Gastrocnemius medialis (tissue), 4 donors: ENCODE measurements at regions not wholly inside any gene's neighbourhood (a gene's known extent, or its start where the extent isn't known, plus 50 kb on each side); places are given as distances from the start of the nearest gene placed in this dataset.

Experiments used
- ATAC-seq, 2 donors: fragments of 150-250 bp; one replicate each; pipeline ENCODE4 v1.9.1; 2016
- DNase-seq, 2 donors: peaks; one replicate each; pipeline ENCODE4 v3.0.0-alpha.2; 2019
- H3K27ac ChIP-seq, 4 donors: fragments of 200-600 bp; sonication (generic); 1 replicate in 1 of 4; 2 replicates in 3 of 4; pipeline ENCODE4 v1.5.1; 2016 to 2018; ENCODE audit warnings: mild to moderate bottlenecking in 2 of 4, moderate library complexity in 1 of 4
- H3K27me3 ChIP-seq, 3 donors: fragments of 200-600 bp; sonication (generic) in 2 of 3; 1 replicate in 1 of 3; 2 replicates in 2 of 3; pipeline versions ENCODE4 v1.5.1 to v1.6.0; 2016 to 2019; ENCODE audit warnings: mild to moderate bottlenecking in 1 of 3, moderate library complexity in 1 of 3
- H3K36me3 ChIP-seq, 2 donors: fragments of 200-600 bp; sonication (generic) in 1 of 2; one replicate each; pipeline ENCODE4 v1.5.1; 2017 to 2018
- H3K4me1 ChIP-seq, 2 donors: fragments of 200-600 bp; sonication (generic) in 1 of 2; one replicate each; pipeline ENCODE4 v1.5.1; 2016 to 2017; ENCODE audit warnings: mild to moderate bottlenecking in 2 of 2
- H3K4me3 ChIP-seq, 4 donors: fragments of 200-600 bp; sonication (generic) in 3 of 4; 1 replicate in 1 of 4; 2 replicates in 3 of 4; pipeline ENCODE4 v1.5.1; 2016 to 2019; ENCODE audit warnings: mild to moderate bottlenecking in 2 of 4
- H3K9me3 ChIP-seq, 3 donors: fragments of 200-600 bp; sonication (generic) in 2 of 3; 1 replicate in 1 of 3; 2 replicates in 2 of 3; pipeline ENCODE4 v1.5.1; 2016 to 2019
- POLR2A ChIP-seq, 2 donors: fragments of 450-650 bp; IDR thresholded peaks; one replicate each; pipeline ENCODE4 v1.6.1; 2017; ENCODE audit warnings: antibody characterized with exemption in 2 of 2, mild to moderate bottlenecking in 2 of 2, moderate library complexity in 2 of 2
- in situ Hi-C, 4 donors: fragments of 200-750 bp; cut with MboI; loops; one replicate each; pipeline versions ENCODE4 v1.15.0 to v1.8.0; 2017; ENCODE audit warnings: low sequenced_read_pairs in 4 of 4
- intact Hi-C: fragments of 100-400 bp; cut with DNase I; formaldehyde crosslinking; loops from one replicate; pipeline ENCODE4 v1.15.1; 2023; ENCODE audit warnings: low total_unique reads
- TF ChIP-seq, protein P1 (sequence below), 5 experiments: fragments of 450-650 bp in 3 of 5; fragments of 200-600 bp in 2 of 5; sonication (generic) in 2 of 5; IDR thresholded peaks in 4 of 5; conservative IDR thresholded peaks in 1 of 5; 1 replicate in 4 of 5; 2 replicates in 1 of 5; pipeline ENCODE4 v1.5.1; 2016 to 2019; ENCODE audit warnings: antibody characterized with exemption in 5 of 5, mild to moderate bottlenecking in 3 of 5, moderate library complexity in 3 of 5

DNA sequence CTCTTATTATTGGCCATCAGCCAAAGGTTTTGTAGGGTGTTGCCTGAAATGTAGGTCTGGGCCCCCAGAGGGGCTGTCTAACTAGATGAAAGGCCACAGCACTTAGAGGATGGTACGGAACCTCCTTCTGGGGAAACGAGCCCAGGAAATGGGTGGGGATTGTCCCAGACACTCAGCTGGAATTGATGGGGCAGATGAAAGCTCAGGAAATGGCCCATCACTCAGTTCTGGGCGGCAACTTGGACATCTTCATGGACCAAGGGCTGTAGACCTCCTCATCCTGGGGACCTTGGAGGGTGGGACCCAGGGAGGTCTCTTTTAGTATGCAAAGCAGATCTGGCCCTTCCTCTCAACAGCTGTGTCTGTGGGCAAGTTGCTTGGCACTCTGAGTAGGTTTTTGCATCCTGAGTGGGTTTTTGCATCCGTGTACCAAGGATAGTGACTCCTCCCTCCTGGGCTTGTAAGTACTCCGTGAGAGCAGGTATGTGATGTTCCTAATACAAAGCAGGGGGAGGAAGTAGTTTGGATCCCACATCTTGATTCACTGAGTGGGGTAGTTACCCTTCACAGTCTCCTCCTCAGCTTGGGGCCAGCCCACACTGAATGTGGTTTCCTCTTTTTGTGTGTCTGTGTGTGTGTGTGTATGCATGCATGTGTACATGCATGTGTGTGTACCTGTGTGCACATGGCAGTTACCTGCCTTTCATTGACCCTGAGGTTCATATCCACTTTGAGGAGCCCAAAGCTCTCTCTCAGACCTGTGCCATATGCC is 292.0 kb downstream of the RPLP1 start:
- no peaks in the 10 kb centered on the region for H3K9me3 ChIP-seq
- H3K4me3 ChIP-seq = no peak overlapping the region
- no peak overlapping the region for H3K27ac ChIP-seq
- TF ChIP-seq, protein P1, sequence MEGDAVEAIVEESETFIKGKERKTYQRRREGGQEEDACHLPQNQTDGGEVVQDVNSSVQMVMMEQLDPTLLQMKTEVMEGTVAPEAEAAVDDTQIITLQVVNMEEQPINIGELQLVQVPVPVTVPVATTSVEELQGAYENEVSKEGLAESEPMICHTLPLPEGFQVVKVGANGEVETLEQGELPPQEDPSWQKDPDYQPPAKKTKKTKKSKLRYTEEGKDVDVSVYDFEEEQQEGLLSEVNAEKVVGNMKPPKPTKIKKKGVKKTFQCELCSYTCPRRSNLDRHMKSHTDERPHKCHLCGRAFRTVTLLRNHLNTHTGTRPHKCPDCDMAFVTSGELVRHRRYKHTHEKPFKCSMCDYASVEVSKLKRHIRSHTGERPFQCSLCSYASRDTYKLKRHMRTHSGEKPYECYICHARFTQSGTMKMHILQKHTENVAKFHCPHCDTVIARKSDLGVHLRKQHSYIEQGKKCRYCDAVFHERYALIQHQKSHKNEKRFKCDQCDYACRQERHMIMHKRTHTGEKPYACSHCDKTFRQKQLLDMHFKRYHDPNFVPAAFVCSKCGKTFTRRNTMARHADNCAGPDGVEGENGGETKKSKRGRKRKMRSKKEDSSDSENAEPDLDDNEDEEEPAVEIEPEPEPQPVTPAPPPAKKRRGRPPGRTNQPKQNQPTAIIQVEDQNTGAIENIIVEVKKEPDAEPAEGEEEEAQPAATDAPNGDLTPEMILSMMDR (IDR thresholded peaks at IDR 0.05 in 4 of 5, conservative IDR thresholded peaks at IDR 0.05 in 1 of 5) = no peak
- in situ Hi-C loops = loop anchor here in 1 of 4 donors (25.0 kb wide), 1 partner anchor 743 kb away; no protein-coding TSS in a partner anchor
- no peak for ATAC-seq
- H3K36me3 ChIP-seq = no peaks in the 10 kb centered on the region
- intact Hi-C loops = no loop called here
- H3K27me3 ChIP-seq = no peaks in the 10 kb centered on the region
- H3K4me1 ChIP-seq = no peaks in the 10 kb centered on the region
- DNase-seq = no peak

DNA sequence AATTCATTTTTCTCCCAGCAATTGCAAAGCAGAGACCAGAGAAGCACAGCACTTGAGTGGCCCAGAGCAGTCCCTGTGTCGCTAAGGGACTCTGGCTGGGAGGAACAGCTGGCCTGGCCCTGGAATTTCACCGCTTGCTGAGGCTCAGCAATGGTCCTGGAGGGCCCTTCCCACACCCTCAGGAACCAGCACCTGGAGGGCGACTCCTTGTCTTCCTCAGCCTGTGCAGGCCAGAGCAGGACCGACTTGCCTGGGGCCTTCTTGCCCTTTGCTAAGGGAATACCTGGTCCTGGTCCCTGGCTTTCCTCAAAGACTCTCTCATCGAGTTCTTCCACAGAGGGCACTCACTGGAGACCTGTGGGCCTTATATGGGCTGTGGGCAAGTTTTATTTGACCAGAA is 294.6 kb downstream of the RPLP1 start:
- DNase-seq = no peak

DNA sequence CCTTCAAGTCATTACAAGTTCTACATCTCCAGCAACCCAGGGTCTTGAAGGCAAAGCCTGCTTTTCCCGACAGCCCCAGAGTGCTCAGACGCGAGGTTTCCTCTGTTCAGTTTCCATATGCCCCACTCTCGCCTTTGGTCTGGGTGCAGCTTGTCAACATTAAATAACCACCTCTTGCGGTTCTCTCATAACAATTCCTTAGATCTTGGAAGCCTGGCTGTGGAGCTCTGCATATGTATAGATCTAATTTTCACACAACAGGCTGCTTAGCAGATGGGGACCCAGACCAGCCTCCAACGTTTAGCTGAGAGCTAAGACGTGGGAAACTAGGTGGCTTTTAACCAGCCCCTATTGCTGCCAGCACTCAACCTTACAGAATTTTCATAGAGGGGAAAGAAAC is 295.5 kb downstream of the RPLP1 start:
- H3K4me3 ChIP-seq = no peak overlapping the region
- in situ Hi-C loops = loop anchor here in 1 of 4 donors (25.0 kb wide), 1 partner anchor 739 kb away; no protein-coding TSS in a partner anchor
- intact Hi-C loops = no loop called here
- no peak overlapping the region for H3K27ac ChIP-seq
- no peaks in the 10 kb centered on the region for H3K27me3 ChIP-seq
- ATAC-seq = no peak
- H3K36me3 ChIP-seq = no peaks in the 10 kb centered on the region
- no peak for TF ChIP-seq POLR2A (IDR thresholded peaks at IDR 0.05)
- TF ChIP-seq, protein P1 (IDR thresholded peaks at IDR 0.05 in 4 of 5, conservative IDR thresholded peaks at IDR 0.05 in 1 of 5) = no peak
- DNase-seq = no peak
- no peaks in the 10 kb centered on the region for H3K4me1 ChIP-seq
- no peaks in the 10 kb centered on the region for H3K9me3 ChIP-seq

More for the DNA sequence above, 294.6 kb downstream of the RPLP1 start:
- H3K4me1 ChIP-seq = no peaks in the 10 kb centered on the region
- no peak overlapping the region for H3K27ac ChIP-seq
- ATAC-seq = no peak
- H3K9me3 ChIP-seq = no peaks in the 10 kb centered on the region
- H3K27me3 ChIP-seq = no peaks in the 10 kb centered on the region
- intact Hi-C loops (no loop called here), in situ Hi-C loops (loop anchor here in 1 of 4 donors (25.0 kb wide), 1 partner anchor 740 kb away; no protein-coding TSS in a partner anchor)
- no peak for TF ChIP-seq POLR2A (IDR thresholded peaks at IDR 0.05)
- TF ChIP-seq, protein P1 (IDR thresholded peaks at IDR 0.05 in 4 of 5, conservative IDR thresholded peaks at IDR 0.05 in 1 of 5) = no peak
- no peak overlapping the region for H3K4me3 ChIP-seq
- H3K36me3 ChIP-seq = no peaks in the 10 kb centered on the region

DNA sequence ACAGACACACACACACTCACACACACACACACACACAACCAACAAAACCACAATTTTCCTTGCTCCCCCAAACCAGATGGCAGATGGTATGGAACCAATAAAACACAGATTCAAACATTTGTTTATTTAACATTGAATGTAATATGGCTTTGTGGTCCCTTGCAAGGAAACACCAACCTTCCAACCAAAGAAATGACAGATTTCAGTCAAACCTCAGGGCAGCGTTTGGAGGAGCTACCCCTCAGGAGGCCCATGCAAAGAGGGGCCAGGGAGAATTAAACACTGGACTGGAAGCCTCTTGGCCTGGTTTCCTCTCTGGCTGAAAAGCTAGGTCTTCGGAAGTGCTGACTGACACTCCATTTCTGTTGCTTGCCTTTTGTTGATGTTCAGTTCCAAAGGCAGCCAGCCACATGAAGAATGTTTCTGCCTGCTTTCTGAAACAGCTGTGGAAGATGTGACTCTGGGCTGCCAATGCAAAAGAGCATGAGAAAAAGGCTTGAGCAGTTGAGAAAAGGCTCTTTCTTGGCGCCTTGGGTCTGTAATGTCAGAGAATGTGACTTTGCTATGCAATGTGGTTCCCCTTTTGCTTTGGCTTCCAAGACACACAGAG is 296.1 kb downstream of the RPLP1 start:
- in situ Hi-C loops (loop anchor here in 1 of 4 donors (25.0 kb wide), 1 partner anchor 739 kb away; no protein-coding TSS in a partner anchor), intact Hi-C loops (no loop called here)
- Histone ChIP-seq H3K4me1 (no peaks in the 10 kb centered on the region), H3K4me3 (no peak overlapping the region), H3K9me3 (no peaks in the 10 kb centered on the region), H3K36me3 (no peaks in the 10 kb centered on the region), H3K27ac (no peak overlapping the region), H3K27me3 (no peaks in the 10 kb centered on the region)
- TF ChIP-seq POLR2A (IDR thresholded peaks at IDR 0.05) = no peak
- no peak for ATAC-seq
- no peak for DNase-seq

DNA sequence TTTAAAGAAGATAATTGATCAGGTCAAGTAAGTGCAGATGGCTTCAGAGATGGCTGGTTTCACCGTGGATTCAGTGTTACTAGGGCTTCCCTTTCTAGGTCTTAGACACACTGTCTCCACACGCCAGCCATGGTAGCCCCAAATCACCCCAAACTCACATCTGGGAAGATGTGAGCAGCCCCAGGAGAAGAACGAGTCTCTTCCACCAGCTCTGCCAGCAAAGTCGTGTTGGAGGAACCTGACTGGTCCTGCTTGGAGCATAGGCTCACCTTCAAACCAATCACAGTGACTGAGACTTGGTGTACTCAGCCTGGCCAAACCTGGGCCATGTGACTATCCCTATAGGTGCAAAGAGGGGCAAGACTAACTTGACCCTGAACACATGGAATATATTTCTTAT is 296.7 kb downstream of the RPLP1 start:
- no peaks in the 10 kb centered on the region for H3K9me3 ChIP-seq
- no peak overlapping the region for H3K27ac ChIP-seq
- intact Hi-C loops (no loop called here), in situ Hi-C loops (loop anchor here in 1 of 4 donors (25.0 kb wide), 1 partner anchor 738 kb away; no protein-coding TSS in a partner anchor)
- no peaks in the 10 kb centered on the region for H3K4me1 ChIP-seq
- no peak for DNase-seq
- no peaks in the 10 kb centered on the region for H3K36me3 ChIP-seq
- no peak overlapping the region for H3K4me3 ChIP-seq
- H3K27me3 ChIP-seq = no peaks in the 10 kb centered on the region
- TF ChIP-seq, protein P1 (IDR thresholded peaks at IDR 0.05 in 4 of 5, conservative IDR thresholded peaks at IDR 0.05 in 1 of 5) = no peak
- no peak for TF ChIP-seq POLR2A (IDR thresholded peaks at IDR 0.05)
- no peak for ATAC-seq
